ENCODE measurements at regions not wholly inside any gene's neighbourhood (a gene's known extent, or its start where the extent isn't known, plus 50 kb on each side); places are given as distances from the start of the nearest gene placed in this dataset.

DNA sequence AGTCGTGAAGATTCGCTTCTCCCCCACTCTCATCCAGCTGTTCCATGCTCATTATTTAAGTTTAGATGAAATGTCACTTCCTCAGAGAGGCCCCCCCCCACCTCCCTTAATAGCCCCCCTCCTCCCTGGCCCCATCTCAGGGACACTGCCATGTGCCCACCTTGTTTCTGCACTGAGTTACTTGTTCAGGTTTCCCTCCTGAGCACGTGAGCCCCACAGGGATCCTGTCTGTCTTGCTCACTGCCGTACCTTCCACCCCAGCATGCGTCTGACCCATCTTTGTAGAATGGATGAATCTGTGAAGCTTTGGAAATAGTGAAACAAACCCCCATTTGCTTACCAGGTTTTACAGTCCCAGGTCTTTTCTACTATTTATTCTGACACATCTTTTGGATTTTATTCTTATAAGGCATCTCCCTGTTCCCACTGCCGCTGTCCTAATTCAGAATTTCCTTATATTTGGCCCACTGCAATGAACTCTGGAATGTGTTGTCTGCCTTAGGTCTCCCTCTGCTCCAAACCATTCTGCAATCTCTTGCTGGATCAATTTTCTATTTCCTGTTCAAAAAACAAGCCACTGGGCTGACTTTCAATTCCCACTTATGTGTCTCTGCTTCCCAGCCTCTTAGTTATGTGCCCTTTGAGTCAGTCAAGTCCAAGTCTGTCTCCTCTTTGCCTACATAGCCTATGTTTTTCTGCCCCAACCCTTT lies 136.5 kb upstream of the ECI2 start:
- TF ChIP-seq, protein P1, sequence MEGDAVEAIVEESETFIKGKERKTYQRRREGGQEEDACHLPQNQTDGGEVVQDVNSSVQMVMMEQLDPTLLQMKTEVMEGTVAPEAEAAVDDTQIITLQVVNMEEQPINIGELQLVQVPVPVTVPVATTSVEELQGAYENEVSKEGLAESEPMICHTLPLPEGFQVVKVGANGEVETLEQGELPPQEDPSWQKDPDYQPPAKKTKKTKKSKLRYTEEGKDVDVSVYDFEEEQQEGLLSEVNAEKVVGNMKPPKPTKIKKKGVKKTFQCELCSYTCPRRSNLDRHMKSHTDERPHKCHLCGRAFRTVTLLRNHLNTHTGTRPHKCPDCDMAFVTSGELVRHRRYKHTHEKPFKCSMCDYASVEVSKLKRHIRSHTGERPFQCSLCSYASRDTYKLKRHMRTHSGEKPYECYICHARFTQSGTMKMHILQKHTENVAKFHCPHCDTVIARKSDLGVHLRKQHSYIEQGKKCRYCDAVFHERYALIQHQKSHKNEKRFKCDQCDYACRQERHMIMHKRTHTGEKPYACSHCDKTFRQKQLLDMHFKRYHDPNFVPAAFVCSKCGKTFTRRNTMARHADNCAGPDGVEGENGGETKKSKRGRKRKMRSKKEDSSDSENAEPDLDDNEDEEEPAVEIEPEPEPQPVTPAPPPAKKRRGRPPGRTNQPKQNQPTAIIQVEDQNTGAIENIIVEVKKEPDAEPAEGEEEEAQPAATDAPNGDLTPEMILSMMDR (IDR thresholded peaks at IDR 0.05) = no peak
- no peaks in the 10 kb centered on the region for H3K9me3 ChIP-seq (ENCODE audit: control insufficient read depth, insufficient read depth, low read length)
- no peak overlapping the region for H3K4me3 ChIP-seq (ENCODE audit: low read length)
- Mint-ChIP-seq H3K4me1 (no peaks in the 10 kb centered on the region), H3K27me3 (ENCODE audit: low read depth in 2 of 2) (peaks cover under 1 to 5% of the 10 kb centered on the region in 2 donors), H3K4me3 (no peak overlapping the region), H3K36me3 (no peaks in the 10 kb centered on the region), H3K27ac (no peak overlapping the region), H3K9me3 (no peaks in the 10 kb centered on the region)
- 92% methylated on average over 6 of the region's 6 CpGs for WGBS (ENCODE audit: insufficient coverage)
- intact Hi-C loops (cut with micrococcal nuclease) = no loop called here
- DNase-seq = no peak
- H3K4me1 ChIP-seq (ENCODE audit: control insufficient read depth, insufficient read depth, low read length) = no peaks in the 10 kb centered on the region
- no peak overlapping the region for H3K27ac ChIP-seq (ENCODE audit: low read length)
- no peaks in the 10 kb centered on the region for H3K36me3 ChIP-seq (ENCODE audit: control insufficient read depth, insufficient read depth, low read length)
- no peak for ATAC-seq
- peaks cover 2% of the 10 kb centered on the region for H3K27me3 ChIP-seq (ENCODE audit: control insufficient read depth, insufficient read depth, low read length)

DNA sequence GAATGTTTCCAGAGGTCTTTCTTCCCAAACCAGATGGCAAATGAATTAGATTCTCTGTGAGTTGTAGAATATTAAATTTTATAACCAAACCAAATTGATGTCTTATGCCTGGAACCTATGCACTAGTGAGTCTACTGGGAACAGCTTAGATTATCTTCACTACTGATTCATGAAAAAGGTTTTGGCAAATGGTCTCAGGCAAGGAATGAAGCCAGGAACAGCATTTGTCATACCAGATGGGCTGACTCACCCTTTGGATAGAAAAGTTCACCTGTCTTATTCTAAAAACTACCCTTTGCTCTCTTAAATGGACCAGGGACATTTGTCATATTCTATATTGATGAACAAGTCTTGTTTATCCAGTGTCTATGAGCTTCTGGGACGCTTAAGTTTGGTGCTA lies 135.4 kb upstream of the ECI2 start:
- ATAC-seq = no peak
- no peak for DNase-seq
- Mint-ChIP-seq H3K9me3 (no peaks in the 10 kb centered on the region), H3K27me3 (ENCODE audit: low read depth in 2 of 2) (peaks cover 11 to 12% of the 10 kb centered on the region in 2 donors), H3K4me1 (no peaks in the 10 kb centered on the region), H3K27ac (no peak overlapping the region), H3K4me3 (no peak overlapping the region), H3K36me3 (no peaks in the 10 kb centered on the region)
- intact Hi-C loops (cut with micrococcal nuclease) = no loop called here
- Histone ChIP-seq H3K4me1 (ENCODE audit: control insufficient read depth, insufficient read depth, low read length) (no peaks in the 10 kb centered on the region), H3K27me3 (ENCODE audit: control insufficient read depth, insufficient read depth, low read length) (peaks cover 2% of the 10 kb centered on the region), H3K9me3 (ENCODE audit: control insufficient read depth, insufficient read depth, low read length) (no peaks in the 10 kb centered on the region), H3K27ac (ENCODE audit: low read length) (no peak overlapping the region), H3K36me3 (ENCODE audit: control insufficient read depth, insufficient read depth, low read length) (no peaks in the 10 kb centered on the region), H3K4me3 (ENCODE audit: low read length) (no peak overlapping the region)
- TF ChIP-seq, protein P1 (IDR thresholded peaks at IDR 0.05) = no peak
- 80% methylated on average over 1 of the region's 1 CpG for WGBS (ENCODE audit: insufficient coverage)

DNA sequence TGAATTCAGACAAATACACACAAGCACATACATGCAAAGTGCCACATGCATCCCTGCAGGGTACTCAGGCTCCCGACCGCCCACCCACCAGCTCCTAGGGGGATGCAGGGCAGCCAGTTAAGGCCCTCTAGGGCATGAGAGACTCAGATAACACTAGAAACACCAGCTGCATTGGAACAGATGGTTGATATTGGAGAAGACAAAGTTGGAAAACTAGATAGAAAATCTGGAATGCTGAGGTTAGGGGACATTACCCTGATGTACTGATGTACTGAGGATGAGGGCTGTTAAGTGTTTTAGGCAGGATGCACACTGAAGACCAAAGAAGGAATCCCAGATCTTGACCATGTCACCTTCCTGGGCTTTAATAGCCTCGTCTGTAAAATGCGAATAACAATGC lies 134.6 kb upstream of the ECI2 start:
- DNase-seq (no peak), ATAC-seq (no peak)
- Mint-ChIP-seq H3K27ac (no peak overlapping the region), H3K4me3 (no peak overlapping the region), H3K36me3 (no peaks in the 10 kb centered on the region), H3K4me1 (no peaks in the 10 kb centered on the region), H3K27me3 (ENCODE audit: low read depth in 2 of 2) (peaks cover 11 to 19% of the 10 kb centered on the region in 2 donors), H3K9me3 (no peaks in the 10 kb centered on the region)
- no peak overlapping the region for H3K27ac ChIP-seq (ENCODE audit: low read length)
- intact Hi-C loops (cut with micrococcal nuclease) = no loop called here
- no peaks in the 10 kb centered on the region for H3K36me3 ChIP-seq (ENCODE audit: control insufficient read depth, insufficient read depth, low read length)
- TF ChIP-seq, protein P1 (IDR thresholded peaks at IDR 0.05) = no peak
- no peaks in the 10 kb centered on the region for H3K4me1 ChIP-seq (ENCODE audit: control insufficient read depth, insufficient read depth, low read length)
- H3K9me3 ChIP-seq (ENCODE audit: control insufficient read depth, insufficient read depth, low read length) = no peaks in the 10 kb centered on the region
- 94% methylated on average over 4 of the region's 4 CpGs for WGBS (ENCODE audit: insufficient coverage)
- H3K27me3 ChIP-seq (ENCODE audit: control insufficient read depth, insufficient read depth, low read length) = no peaks in the 10 kb centered on the region
- no peak overlapping the region for H3K4me3 ChIP-seq (ENCODE audit: low read length)

DNA sequence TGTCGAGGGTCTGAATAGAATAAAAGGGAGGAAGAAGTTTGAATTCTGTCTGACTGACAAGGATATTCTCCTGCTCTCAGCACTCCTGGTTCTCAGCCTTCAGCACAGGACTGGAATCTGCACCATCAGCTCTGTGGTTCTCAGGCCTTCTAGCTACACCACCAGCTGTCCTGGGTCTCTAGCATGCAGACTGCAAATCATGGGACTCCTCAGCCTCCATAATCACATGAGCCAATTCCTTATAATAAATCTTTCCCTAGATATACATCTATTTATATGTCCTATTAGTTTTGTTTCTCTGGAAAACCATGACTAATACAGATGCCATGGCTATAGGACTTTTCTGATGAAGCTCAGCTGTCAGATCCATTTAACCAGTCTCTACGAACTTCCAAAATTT lies 132.8 kb upstream of the ECI2 start:
- no peaks in the 10 kb centered on the region for H3K36me3 ChIP-seq (ENCODE audit: control insufficient read depth, insufficient read depth, low read length)
- H3K4me1 Mint-ChIP-seq = no peaks in the 10 kb centered on the region
- no peak overlapping the region for H3K4me3 Mint-ChIP-seq
- H3K27ac Mint-ChIP-seq = no peak overlapping the region
- no peaks in the 10 kb centered on the region for H3K9me3 Mint-ChIP-seq
- intact Hi-C loops (cut with micrococcal nuclease) = no loop called here
- ATAC-seq = no peak
- no peak overlapping the region for H3K27ac ChIP-seq (ENCODE audit: low read length)
- no peaks in the 10 kb centered on the region for H3K27me3 ChIP-seq (ENCODE audit: control insufficient read depth, insufficient read depth, low read length)
- H3K27me3 Mint-ChIP-seq (ENCODE audit: low read depth in 2 of 2) = peaks cover 8 to 23% of the 10 kb centered on the region in 2 donors
- H3K4me3 ChIP-seq (ENCODE audit: low read length) = no peak overlapping the region
- no peaks in the 10 kb centered on the region for H3K9me3 ChIP-seq (ENCODE audit: control insufficient read depth, insufficient read depth, low read length)
- TF ChIP-seq, protein P1 (IDR thresholded peaks at IDR 0.05) = no peak
- H3K36me3 Mint-ChIP-seq = no peaks in the 10 kb centered on the region
- no peaks in the 10 kb centered on the region for H3K4me1 ChIP-seq (ENCODE audit: control insufficient read depth, insufficient read depth, low read length)
- WGBS (ENCODE audit: insufficient coverage) = 86% methylated on average over 2 of the region's 2 CpGs
- no peak for DNase-seq
